ENCODE measurements at regions not wholly inside any gene's neighbourhood (a gene's known extent, or its start where the extent isn't known, plus 50 kb on each side); places are given as distances from the start of the nearest gene placed in this dataset.
A peak's percentile ranks its signal among the peaks of the same experiment; 100 is the strongest.

DNA sequence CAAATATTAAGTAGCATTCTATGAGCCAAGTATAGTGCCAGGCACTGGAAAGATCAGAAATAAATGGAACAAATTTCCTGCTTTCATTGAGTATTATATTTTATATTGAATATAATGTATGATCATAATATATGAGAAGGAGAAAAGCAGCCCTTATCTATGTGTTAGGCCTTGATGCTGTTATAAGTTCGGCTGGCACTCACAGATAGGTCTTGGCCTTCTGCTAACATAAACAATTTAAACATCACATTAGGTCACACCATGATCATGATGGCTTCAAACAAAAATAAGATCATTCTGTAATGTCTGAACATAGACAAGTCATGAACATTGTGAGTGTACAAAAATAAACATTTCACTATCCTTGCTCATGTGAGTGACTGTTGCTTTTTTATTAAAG, 584.0 kb upstream of the ZNF385D start:
- DNase-seq = no peak

- no peak for DNase-seq
These were observed 598.3 kb upstream of the ZNF385D start for GRCh38 chr3:22349215-22349851.

- no peak for DNase-seq
These were observed 600.8 kb upstream of the ZNF385D start for GRCh38 chr3:22351806-22352205.

DNA sequence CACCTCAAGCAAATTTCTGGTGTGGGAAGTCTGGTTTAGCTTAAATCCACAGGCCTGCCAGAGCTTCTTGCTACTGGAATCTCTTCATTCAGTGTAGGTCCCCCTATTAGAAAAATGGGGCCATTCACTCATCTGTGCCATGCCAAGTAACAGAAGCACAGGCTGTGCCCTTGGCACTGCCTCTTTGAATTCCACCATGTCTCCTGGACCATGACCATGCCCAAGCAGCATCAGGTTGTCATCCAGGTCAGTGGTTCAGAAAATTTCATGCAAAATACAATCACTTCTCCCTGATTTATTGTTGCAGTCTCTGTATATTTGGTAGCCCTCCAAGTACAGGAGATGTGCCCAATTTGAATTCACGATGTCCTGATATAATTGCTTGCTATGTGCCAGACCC, 602.1 kb upstream of the ZNF385D start:
- no peak for DNase-seq

DNA sequence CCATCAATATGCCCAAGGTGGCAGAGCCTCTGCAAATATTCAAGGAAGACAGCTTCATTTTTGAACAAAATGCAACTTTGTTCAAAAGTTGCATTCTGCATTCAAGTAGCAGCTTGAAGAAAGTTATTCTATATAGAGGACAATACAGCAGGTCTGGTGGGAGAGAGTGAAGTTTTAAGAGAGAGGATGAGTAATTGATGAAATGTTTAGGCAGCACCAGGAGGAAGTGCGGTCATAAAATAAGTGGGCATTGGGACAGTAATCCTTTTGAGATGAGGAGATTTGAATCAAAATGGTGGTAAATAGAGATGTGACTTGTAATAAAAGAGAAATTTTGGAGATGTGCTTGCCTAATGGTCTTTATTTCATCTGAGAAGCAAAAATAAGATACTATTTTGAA, 607.3 kb upstream of the ZNF385D start:
- no peak for DNase-seq

GRCh38 chr3:22360164-22360563, 609.2 kb upstream of the ZNF385D start:
- no peak for DNase-seq

DNA sequence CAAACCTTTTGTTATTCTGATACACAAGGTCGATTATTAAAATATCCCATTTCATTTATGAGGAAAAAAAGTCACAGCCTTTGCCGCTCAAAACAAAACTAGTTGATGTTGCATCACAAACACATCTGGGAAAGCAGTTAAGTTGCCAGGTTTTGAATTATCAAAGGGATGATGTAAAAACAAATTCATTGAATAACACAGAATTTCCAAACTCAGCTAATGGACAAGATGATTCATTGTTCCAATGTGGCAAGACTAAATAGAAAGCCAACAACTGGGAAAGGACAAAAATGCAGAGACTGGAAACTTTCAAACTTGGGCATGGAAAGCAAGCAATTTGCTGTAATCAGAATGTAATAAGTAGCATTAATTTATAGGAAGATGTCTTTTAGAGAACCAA, 610.0 kb upstream of the ZNF385D start:
- DNase-seq = no peak

DNA sequence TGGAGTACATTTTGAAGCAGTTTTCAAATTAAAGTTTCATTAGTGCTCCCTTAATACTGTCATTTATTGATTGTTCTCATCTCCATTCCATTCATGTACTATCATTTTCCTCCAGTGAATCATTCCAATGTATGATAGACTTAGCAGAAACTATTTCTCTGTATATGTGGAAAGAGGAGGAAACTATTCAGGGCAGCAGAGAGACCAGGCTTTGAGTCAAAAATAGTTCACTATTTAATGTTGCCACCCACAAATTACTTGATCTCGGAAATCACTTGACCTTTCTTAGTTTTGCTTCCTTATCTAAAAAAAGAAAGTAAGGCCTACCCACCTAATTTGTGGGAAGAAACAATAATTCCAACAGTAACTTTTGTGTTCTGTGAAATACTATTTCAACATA, 610.5 kb upstream of the ZNF385D start:
- DNase-seq = no peak

GRCh38 chr3:22364851-22365250, 613.8 kb upstream of the ZNF385D start:
- no peak for DNase-seq

DNA sequence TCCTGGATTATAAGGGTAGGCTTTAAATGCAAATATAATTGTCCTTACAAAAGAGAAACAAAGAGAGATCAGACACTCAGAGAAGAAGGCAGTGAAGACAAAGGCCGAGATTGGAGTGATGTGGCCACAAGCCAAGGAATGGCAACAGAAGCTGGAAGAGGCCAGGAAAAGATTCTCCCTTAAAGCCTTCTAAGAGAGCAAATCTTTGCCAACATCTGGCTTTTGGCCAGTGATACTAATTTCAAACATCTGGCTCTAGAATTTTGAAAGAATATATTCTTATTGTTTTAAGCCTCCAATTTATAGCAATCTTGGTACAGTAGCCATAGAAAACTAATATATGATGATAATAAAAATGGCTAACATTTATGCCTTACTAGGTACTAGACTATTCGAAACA, 615.8 kb upstream of the ZNF385D start:
- DNase-seq = no peak

DNA sequence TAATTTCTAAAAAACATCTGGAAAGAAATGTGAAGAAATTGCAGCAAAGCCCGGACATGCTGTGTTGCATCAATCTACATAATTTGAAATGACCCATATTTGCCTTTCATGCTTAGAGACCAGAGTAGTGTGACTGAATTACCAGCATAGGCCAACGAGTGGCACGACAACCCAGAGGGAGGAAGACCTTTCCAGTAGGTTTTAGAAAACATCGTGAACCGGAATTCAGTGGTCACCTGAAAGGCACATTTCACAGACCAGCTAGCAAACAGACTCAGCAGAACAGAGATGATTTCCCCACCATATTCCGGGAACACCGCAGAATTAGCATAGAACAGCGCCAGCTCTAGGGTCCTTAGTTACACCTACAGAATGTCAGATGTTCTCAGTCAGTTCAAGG, 620.0 kb upstream of the ZNF385D start:
- DNase-seq = no peak

GRCh38 chr3:22371607-22372291, 620.7 kb upstream of the ZNF385D start:
- DNase-seq = no peak

DNA sequence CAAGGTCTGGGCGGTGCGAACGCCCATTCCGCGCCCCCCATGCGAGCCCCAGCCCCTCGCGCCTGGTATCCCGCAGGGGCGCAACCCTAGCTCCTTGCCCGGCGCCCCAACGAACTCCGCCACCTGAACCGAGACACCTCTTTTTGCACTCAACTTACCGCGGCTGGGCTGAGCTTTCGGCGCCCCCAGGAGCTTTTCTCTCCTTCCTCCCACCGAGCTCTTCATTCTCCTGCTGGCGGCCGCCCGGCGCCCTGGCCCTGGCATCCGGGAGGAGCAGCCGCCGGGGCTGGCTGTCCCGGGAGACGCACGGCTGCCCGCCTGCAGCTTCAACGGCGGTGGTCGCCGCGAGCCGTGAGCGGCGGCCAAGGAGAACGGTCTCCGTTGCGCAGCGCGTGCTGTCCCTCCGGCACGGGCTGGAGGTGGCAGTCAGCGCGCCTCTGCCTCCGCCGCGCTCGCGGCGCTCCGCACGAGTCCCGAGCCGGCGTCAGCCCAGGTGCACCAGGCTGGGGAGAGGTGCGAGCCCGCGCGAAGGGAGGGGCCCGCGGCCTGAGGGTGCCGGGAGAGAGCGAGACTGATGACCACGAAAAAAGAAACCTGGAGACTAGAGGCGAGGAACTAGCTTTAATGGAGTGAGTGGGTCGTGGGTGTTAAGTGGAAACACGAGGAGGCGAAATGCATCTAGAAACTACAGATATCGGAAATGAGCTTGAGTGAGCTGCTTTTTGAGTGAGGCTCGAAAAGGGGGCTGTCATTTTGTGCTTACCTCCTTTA, 621.5 kb upstream of the ZNF385D start:
- no peak for DNase-seq

- no peak for DNase-seq
These were observed 622.2 kb upstream of the ZNF385D start for GRCh38 chr3:22373182-22373581.

- no peak for DNase-seq
These were observed 622.8 kb upstream of the ZNF385D start for GRCh38 chr3:22373827-22374226.

- DNase-seq = no peak
These were observed 626.4 kb upstream of the ZNF385D start for GRCh38 chr3:22377421-22377820.

- DNase-seq = no peak
These were observed 627.9 kb upstream of the ZNF385D start for GRCh38 chr3:22378869-22379268.

- DNase-seq = no peak
These were observed 629.2 kb upstream of the ZNF385D start for GRCh38 chr3:22380253-22380652.

DNA sequence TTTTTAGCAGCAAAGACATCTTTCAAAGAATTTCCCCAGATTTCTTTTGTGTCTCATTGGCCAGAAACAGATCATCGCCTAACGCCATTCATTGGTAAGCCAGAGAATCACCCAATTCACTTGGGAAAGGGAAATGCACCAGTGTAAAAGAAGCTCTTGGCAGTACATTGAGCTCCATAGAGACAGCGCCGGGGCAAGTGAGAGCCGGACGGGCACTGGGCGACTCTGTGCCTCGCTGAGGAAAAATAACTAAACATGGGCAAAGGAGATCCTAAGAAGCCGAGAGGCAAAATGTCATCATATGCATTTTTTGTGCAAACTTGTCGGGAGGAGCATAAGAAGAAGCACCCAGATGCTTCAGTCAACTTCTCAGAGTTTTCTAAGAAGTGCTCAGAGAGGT, 630.6 kb upstream of the ZNF385D start:
- peak in 4 of 5 donors; percentile 12 to 19 (median 16) for DNase-seq

GRCh38 chr3:22383285-22383684, 632.3 kb upstream of the ZNF385D start:
- no peak for DNase-seq

DNA sequence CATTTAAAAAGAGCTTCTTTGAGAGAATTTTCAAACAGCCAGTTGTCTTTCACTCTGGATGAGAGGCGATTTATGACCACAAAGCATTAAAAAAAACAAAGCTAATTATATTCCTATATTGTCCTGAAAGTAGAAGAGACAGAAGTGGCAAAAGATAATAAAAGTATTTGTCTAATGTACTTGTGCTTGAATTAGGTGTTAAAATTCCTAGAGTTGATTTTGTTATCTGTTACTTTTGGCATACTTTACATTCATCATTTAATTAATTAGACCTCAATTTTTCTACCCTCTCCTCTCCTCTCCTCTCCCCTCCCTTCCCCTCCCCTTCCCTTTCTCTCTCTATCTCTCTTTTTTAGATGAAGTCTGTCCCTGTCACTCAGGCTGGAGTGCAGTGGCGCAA, 635.1 kb upstream of the ZNF385D start:
- no peak for DNase-seq

GRCh38 chr3:22392286-22392685, 641.3 kb upstream of the ZNF385D start:
- no peak for DNase-seq

- DNase-seq = no peak
These were observed 641.8 kb upstream of the ZNF385D start for GRCh38 chr3:22392859-22393258.

- no peak for DNase-seq
These were observed 648.6 kb upstream of the ZNF385D start for GRCh38 chr3:22399566-22399965.
